HG02885 (cell line): ENCODE measurements at regions not wholly inside any gene's neighbourhood (a gene's known extent, or its start where the extent isn't known, plus 50 kb on each side); places are given as distances from the start of the nearest gene placed in this dataset.
A peak's percentile ranks its signal among the peaks of the same experiment; 100 is the strongest.

Source experiments
- ATAC-seq: cut with Tn5 transposase; IDR thresholded peaks from one replicate; pipeline ENCODE4 v1.9.1; 2021; ENCODE audit warnings: mild to moderate bottlenecking; ENCODE audit not compliant: unreplicated experiment, poor library complexity

DNA sequence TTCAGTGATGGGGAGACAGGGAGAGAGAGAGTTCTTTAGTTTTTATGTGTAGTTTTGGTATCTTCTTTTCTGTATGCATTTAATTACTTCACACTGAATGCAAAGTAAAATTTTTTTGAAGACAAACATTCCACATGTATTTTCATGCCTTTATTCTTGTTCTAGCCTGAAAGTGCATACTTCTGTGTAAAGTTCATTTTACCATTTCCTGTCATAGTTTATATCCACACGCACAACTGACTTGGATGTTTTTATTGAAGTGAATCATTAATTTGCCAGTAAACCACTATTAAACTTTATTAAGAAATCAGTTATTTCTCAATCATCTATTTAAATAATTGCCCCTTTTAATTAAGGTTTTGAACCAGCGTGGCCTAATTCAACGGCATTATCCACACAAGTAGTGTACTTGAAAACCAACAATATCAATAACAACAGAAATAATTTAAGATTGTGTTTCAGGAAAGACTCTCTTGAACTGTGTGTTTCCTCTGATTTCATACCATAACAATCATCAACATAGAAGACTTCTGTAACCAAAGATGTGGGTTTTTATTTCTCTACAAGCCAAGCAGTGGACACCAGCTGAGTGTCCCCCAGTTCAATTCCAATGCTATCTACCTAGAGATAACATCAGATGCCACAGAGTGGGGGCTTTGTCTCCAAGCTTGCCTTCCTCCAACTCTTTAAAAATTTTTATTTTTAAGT is 512.7 kb upstream of the JAG1 start:
- no peak for ATAC-seq

DNA sequence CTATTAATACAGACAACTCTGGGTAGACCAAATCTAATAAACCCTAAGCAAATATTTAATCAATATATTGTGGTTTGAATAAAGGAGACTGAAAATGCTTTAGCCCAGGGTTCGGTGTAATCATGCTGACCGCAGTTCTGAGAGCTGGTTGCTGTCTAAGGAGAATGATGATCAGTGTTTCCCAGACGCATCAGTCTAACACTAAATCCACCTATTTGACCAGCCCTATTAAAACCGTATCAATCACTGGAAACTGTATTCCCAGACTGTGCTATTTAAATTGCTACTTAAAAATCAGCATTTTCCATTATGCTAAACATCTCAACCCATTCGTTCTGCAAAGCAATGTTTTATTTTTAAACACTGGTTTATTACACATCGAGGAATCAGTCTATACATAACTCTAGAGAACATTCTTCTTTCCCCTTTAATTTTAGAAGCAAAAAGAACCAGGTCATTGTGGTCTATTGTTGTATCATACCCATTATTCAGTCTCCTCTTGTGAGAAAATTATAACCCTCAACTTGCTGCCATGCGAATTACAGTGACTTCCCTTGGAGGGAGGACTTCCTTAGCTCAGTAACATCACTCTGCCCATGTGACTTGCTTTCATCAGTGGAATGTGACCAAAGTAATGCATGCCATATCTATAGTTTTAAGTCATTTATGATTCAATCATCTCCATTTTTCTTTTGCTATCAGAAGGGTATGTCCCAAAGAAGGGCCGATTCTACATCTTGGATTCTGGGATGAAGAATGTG is 515.2 kb upstream of the JAG1 start:
- ATAC-seq: no peak

GRCh38 chr20:11190741-11191140 is 516.9 kb upstream of the JAG1 start:
- ATAC-seq: no peak

GRCh38 chr20:11192106-11192505 is 518.3 kb upstream of the JAG1 start:
- no peak for ATAC-seq

- no peak for ATAC-seq
Observed at GRCh38 chr20:11193241-11193640, 519.4 kb upstream of the JAG1 start.

GRCh38 chr20:11195169-11195568 is 521.4 kb upstream of the JAG1 start:
- no peak for ATAC-seq

GRCh38 chr20:11195899-11196558 is 522.2 kb upstream of the JAG1 start:
- ATAC-seq: peak; percentile 37

DNA sequence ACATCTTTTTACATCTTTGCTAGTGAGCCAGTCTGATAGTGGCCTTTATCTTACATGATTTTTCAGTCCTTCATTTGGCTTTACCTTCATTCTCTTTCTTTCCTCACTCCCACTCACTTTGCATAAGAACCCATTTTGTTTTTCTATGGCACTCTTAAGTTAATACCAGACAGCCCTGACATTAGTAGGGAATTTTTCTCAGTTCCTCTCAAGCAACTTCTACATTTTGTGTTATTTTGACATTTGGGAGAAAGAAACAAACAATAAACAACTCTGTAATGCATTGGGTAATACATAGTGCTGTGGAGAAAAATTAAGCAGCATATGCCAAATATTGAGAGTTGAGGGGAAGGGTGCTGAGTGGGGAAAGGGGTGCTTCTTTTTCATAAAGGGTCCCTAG is 524.1 kb upstream of the JAG1 start:
- ATAC-seq: no peak

DNA sequence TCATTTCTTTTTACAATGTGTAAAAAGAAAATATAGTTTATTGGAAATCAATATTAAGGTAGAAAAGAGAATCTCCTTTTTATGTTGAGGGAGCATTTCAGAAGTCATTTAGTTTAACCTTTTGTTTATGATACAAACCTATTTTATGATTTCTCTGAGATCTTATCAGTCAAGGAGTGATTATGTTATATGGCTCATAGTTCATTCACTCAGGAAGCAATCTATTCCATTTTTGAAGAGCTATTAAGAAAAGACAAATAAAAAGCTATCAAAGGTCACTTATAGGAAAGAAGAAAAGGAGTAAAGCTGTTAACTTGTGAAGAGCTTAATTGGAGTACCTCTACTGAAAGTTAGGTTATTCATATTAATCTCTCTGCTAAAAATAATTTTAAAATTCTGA is 526.6 kb upstream of the JAG1 start:
- no peak for ATAC-seq

- ATAC-seq: peak; percentile 91
Observed at GRCh38 chr20:11204926-11205768, 531.3 kb upstream of the JAG1 start.

DNA sequence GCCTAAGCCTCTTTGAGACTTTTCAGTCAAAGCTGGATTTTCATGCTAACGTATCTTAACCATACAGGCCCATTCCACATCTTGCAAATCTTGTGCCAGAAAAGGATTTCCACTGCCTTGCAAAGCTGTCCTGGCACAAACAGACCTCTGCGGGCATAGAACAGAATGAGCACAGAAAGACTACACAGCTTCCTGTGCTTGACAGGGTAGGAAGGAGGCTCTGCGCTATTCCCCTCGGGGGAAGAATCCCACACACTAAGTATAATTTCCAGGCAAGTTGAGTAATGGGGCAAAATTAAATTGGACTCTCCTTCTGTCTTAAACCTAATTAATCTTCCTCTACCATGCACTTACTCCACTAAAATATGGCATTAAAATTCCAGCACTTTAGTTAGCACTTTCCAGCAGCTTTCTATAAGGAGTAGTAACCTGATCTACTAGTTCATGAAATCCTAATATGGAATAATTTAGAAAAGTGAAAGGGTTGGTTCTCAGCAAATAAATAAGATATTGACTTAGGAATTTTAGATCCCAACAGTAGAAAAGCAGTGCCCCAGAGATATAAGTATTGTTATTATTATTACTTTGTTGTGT is 532.1 kb upstream of the JAG1 start:
- no peak for ATAC-seq

DNA sequence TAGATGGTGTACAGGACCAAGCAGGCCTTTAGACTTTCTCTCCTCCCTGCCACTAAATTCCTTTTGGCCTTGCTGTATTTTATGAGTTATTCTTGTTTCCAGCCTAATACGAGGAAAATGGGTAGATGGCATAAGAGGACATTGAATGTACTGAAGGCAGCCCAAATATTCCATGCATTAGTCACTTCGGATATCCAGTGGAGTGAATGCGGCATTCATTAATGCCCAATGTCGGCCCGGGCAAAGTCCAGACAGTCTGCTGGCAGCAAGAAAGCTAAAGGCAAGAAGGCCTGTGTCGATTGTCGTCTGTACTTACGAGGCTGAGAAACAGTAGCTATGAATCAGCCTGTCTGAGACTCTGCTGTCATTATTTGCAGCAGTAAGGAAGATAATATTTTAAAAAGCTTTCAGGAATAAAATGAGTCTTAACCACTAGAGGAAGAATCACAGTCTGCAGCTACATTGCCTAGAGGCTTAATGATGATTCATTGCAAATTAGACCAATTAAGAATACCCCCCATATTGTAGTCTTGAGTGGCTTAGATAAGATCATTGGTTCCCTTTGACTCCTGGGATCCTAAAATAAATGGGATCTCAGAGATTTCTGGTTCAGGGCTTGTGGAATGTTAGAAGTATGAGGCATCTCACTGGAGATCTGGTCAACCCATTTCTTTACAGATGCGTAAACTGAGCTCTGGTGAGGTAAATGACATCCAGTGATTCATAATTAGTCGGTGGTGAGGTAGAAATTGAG is 534.1 kb upstream of the JAG1 start:
- ATAC-seq: no peak

GRCh38 chr20:11210611-11211010 is 536.8 kb upstream of the JAG1 start:
- ATAC-seq: no peak

GRCh38 chr20:11212272-11212671 is 538.5 kb upstream of the JAG1 start:
- no peak for ATAC-seq

DNA sequence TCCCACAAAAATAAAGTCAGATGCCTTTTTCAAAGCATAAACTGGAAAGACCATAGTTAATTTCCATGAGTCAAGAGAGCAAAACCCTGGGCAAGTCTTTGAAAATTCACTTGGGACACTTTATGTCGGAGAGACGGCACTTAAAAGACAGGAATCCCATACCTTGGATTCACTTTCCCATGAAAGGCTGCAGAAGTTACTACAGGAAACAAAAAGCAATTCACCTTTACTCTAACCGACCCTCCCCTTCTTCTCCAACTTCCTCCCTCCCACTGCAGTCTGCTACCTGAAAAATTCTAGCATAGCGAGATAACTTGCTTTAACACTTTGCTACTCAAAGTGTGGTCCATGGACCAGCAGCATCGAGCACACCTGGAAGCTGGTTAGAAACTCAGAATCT is 539.1 kb upstream of the JAG1 start:
- ATAC-seq: no peak

DNA sequence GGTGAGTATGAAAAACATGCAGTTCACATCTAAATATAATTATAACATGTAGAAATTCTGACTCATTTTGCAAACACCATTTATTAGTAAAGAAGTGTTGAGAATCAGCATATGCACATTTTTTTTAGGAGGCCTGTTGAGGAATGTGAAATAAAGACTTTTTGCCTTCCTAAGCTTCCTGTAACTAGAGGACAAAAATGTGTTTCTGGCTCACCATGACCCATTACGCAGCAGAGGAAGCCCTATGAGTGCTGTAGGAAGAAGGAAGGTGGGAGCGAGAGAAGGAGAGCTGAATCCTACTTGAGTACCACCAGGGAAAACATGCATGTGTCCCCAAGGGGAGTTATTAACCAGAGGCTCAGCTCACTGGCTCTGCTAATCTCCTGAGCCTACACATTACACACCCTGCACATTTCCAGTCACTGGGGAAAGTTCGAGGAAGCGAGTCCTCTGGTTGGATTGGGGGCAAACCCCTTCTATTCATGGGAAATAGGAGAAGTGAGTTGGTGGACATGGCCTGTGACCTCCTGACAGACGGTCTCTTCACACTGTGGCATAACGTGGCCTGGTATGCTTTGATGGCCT is 540.5 kb upstream of the JAG1 start:
- no peak for ATAC-seq

- ATAC-seq: no peak
Observed at GRCh38 chr20:11216451-11217314, 542.9 kb upstream of the JAG1 start.
